Astrocyte of the hippocampus (primary cell): ENCODE measurements at regions not wholly inside any gene's neighbourhood (a gene's known extent, or its start where the extent isn't known, plus 50 kb on each side); places are given as distances from the start of the nearest gene placed in this dataset.
"Not testable (repeated sequence)": the region's sequence is repeated elsewhere in the genome, so short reads cannot be mapped to it uniquely, and the experiment has no call there.

ENCODE experiments used
- DNase-seq: peaks from one replicate; pipeline ENCODE4 v3.0.0; 2011; ENCODE audit warnings: low read depth, low spot score

GRCh38 chr2:41283079-41283775 lies 764.6 kb upstream of the PKDCC start:
- DNase-seq = peak; percentile 8

- no peak for DNase-seq
Measured at GRCh38 chr2:41293491-41293890, 754.3 kb upstream of the PKDCC start.

- DNase-seq = no peak
Measured at GRCh38 chr2:41294331-41294730, 753.5 kb upstream of the PKDCC start.

GRCh38 chr2:41313082-41313481 lies 734.7 kb upstream of the PKDCC start:
- no peak for DNase-seq

GRCh38 chr2:41314511-41315070 lies 733.2 kb upstream of the PKDCC start:
- DNase-seq = no peak

GRCh38 chr2:41319437-41319836 lies 728.4 kb upstream of the PKDCC start:
- DNase-seq = no peak

- DNase-seq = no peak
Measured at GRCh38 chr2:41320491-41320890, 727.3 kb upstream of the PKDCC start.

- DNase-seq = no peak
Measured at GRCh38 chr2:41321351-41321750, 726.5 kb upstream of the PKDCC start.

- DNase-seq = no peak
Measured at GRCh38 chr2:41326851-41327250, 721.0 kb upstream of the PKDCC start.

- no peak for DNase-seq
Measured at GRCh38 chr2:41329040-41329439, 718.8 kb upstream of the PKDCC start.

GRCh38 chr2:41334159-41334558 lies 713.7 kb upstream of the PKDCC start:
- DNase-seq = no peak

GRCh38 chr2:41335573-41335972 lies 712.2 kb upstream of the PKDCC start:
- DNase-seq = not testable (repeated sequence)

GRCh38 chr2:41337956-41338355 lies 709.9 kb upstream of the PKDCC start:
- no peak for DNase-seq

- no peak for DNase-seq
Measured at GRCh38 chr2:41344529-41344928, 703.3 kb upstream of the PKDCC start.

GRCh38 chr2:41353060-41353459 lies 694.8 kb upstream of the PKDCC start:
- no peak for DNase-seq

GRCh38 chr2:41355794-41356193 lies 692.0 kb upstream of the PKDCC start:
- no peak for DNase-seq

- no peak for DNase-seq
Measured at GRCh38 chr2:41364842-41365241, 683.0 kb upstream of the PKDCC start.

GRCh38 chr2:41375901-41376300 lies 671.9 kb upstream of the PKDCC start:
- DNase-seq = peak; percentile 2

- DNase-seq = no peak
Measured at GRCh38 chr2:41377837-41378236, 670.0 kb upstream of the PKDCC start.

- DNase-seq = no peak
Measured at GRCh38 chr2:41378420-41378819, 669.4 kb upstream of the PKDCC start.

- DNase-seq = peak; percentile 41
Measured at GRCh38 chr2:41379496-41380221, 668.2 kb upstream of the PKDCC start.

- DNase-seq = no peak
Measured at GRCh38 chr2:41381701-41382100, 666.1 kb upstream of the PKDCC start.

GRCh38 chr2:41387519-41387918 lies 660.3 kb upstream of the PKDCC start:
- DNase-seq = no peak
